Panc1 (cell line): ENCODE measurements at regions not wholly inside any gene's neighbourhood (a gene's known extent, or its start where the extent isn't known, plus 50 kb on each side); places are given as distances from the start of the nearest gene placed in this dataset.

Source experiments
- POLR2AphosphoS5 ChIP-seq: IDR thresholded peaks from 2 replicates; pipeline ENCODE4 v1.6.1; 2012; ENCODE audit warnings: mild to moderate bottlenecking, low read depth, low read length, moderate library complexity
- TF ChIP-seq, protein P1 (sequence below): fragments of 450-650 bp; IDR thresholded peaks from 2 replicates; pipeline ENCODE4 v1.5.1; 2017; ENCODE audit warnings: mild to moderate bottlenecking
- TF ChIP-seq, protein P2 (sequence below), 2 experiments: IDR thresholded peaks; 2 replicates each; pipeline ENCODE4 v1.6.1; 2011 to 2012; ENCODE audit warnings: low read depth in 2 of 2, control low read depth in 1 of 2, low read length in 1 of 2, mild to moderate bottlenecking in 1 of 2, moderate library complexity in 1 of 2; ENCODE audit not compliant: insufficient read depth in 1 of 2

DNA sequence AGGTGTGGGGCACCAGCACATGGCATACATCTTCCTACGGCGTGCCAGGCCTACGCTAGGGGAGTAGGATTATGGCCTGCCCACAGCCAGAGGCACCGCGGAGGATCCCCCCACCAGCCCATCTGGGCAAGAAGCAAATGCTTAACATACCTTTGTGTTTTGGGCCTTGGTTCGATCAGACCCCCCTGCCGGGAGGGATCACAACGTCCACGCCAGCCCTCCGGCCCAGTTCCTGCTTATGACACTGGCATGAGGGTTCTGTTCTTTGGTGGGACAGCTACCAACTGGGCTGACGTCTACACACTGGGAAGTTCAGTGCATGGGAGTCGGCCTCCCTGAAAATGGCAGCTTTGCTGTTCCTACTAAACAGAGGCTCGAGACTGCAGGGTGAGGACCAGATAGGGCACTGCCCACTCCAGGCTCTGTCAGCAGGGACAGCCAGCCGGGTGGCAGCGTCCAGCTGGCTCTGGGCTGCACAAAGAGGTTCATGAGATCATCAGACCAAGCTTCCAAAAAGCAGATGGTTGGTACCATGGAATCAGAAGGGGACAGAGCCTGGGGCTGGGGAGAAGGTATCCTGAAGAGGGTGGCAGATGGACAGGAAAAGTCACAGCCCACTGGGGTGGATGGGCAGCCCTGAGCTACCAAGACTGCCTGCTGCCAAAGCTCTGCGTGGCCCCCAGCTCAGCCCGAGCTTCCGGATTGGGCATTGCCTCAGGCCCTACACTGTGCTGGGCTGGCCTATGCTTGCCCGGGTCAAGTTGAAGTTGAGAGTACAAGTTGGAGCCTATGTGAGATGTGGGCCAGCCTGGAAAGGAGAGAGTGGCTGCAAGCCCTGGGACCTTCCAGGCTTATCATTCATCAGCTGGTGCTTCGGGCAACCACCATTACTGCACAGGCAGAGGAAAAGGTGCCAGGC, 61.7 kb upstream of the TEX51 start:
- TF ChIP-seq, protein P1, sequence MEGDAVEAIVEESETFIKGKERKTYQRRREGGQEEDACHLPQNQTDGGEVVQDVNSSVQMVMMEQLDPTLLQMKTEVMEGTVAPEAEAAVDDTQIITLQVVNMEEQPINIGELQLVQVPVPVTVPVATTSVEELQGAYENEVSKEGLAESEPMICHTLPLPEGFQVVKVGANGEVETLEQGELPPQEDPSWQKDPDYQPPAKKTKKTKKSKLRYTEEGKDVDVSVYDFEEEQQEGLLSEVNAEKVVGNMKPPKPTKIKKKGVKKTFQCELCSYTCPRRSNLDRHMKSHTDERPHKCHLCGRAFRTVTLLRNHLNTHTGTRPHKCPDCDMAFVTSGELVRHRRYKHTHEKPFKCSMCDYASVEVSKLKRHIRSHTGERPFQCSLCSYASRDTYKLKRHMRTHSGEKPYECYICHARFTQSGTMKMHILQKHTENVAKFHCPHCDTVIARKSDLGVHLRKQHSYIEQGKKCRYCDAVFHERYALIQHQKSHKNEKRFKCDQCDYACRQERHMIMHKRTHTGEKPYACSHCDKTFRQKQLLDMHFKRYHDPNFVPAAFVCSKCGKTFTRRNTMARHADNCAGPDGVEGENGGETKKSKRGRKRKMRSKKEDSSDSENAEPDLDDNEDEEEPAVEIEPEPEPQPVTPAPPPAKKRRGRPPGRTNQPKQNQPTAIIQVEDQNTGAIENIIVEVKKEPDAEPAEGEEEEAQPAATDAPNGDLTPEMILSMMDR: no peak
- no peak for TF ChIP-seq POLR2AphosphoS5
- TF ChIP-seq, protein P2, sequence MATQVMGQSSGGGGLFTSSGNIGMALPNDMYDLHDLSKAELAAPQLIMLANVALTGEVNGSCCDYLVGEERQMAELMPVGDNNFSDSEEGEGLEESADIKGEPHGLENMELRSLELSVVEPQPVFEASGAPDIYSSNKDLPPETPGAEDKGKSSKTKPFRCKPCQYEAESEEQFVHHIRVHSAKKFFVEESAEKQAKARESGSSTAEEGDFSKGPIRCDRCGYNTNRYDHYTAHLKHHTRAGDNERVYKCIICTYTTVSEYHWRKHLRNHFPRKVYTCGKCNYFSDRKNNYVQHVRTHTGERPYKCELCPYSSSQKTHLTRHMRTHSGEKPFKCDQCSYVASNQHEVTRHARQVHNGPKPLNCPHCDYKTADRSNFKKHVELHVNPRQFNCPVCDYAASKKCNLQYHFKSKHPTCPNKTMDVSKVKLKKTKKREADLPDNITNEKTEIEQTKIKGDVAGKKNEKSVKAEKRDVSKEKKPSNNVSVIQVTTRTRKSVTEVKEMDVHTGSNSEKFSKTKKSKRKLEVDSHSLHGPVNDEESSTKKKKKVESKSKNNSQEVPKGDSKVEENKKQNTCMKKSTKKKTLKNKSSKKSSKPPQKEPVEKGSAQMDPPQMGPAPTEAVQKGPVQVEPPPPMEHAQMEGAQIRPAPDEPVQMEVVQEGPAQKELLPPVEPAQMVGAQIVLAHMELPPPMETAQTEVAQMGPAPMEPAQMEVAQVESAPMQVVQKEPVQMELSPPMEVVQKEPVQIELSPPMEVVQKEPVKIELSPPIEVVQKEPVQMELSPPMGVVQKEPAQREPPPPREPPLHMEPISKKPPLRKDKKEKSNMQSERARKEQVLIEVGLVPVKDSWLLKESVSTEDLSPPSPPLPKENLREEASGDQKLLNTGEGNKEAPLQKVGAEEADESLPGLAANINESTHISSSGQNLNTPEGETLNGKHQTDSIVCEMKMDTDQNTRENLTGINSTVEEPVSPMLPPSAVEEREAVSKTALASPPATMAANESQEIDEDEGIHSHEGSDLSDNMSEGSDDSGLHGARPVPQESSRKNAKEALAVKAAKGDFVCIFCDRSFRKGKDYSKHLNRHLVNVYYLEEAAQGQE (IDR thresholded peaks at IDR 0.05; ENCODE audit: insufficient read depth in 1 of 2, low read depth in 2 of 2, low read length in 1 of 2): no peak
